ENCODE measurements at regions not wholly inside any gene's neighbourhood (a gene's known extent, or its start where the extent isn't known, plus 50 kb on each side); places are given as distances from the start of the nearest gene placed in this dataset.

GRCh38 chr4:26030780-26031179, 116.8 kb downstream of the SMIM20 start:
- TF ChIP-seq POLR2A (IDR thresholded peaks at IDR 0.05; ENCODE audit: low read length): no peak
- TF ChIP-seq GATA1 (IDR thresholded peaks at IDR 0.05; ENCODE audit: low read depth, low read length): no peak

Data from erythroblast (primary cell).